ENCODE measurements at regions not wholly inside any gene's neighbourhood (a gene's known extent, or its start where the extent isn't known, plus 50 kb on each side); places are given as distances from the start of the nearest gene placed in this dataset.

DNA sequence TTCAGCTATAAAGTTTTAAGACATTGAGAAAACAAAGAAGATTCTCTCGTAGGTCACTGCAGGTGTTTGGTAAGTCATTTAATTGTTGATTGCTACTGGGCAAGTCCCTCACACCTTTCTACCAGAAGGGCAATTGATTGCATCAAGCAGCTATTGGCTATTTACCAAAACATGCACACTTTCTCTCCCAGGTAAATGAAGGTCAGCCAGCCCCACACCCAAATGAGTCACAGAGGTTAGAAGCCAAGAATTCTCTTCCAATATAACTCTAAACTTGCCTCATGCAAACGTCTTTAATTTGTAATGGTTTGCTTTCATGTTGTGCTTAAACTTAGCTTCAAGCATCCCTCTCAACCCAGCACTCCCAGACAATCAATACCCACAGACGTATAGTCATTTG is 475.3 kb upstream of the ADGRL2 start:
- TF ChIP-seq EZH2 (IDR thresholded peaks at IDR 0.05; ENCODE audit: insufficient read depth, poor library complexity, severe bottlenecking): no peak

DNA sequence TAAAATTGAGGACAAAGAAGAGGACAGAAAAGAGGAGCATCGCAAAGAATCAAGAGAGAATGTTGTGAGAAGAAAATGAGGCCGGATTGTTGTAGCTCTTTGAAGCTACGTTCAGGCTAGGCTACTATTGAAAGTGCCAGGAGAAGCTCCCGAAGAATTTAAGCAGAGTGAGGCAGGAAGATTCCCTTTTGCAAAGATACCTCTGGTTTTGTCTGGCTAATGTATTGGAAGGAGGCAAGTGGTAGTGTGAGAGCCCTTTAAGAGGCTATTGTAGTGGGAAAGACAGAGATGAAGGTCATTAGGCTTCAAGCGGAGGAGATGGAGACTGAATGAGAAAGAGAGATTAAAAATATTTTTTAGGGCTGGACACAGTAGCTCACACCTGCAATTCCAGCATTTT is 476.9 kb upstream of the ADGRL2 start:
- Histone ChIP-seq H3K9me2 (ENCODE audit: insufficient read depth) (no peaks in the 10 kb centered on the region), H3K36me3 (ENCODE audit: low read depth) (no peaks in the 10 kb centered on the region), H3K4me3 (no peak overlapping the region), H2AFZ (no peak overlapping the region), H3K27me3 (replicated peaks; ENCODE audit: insufficient read depth) (no peaks in the 10 kb centered on the region), H3K9ac (no peak overlapping the region), H3K27ac (no peak overlapping the region), H4K20me1 (ENCODE audit: insufficient read depth) (no peaks in the 10 kb centered on the region), H3K9me3 (ENCODE audit: low read depth) (no peaks in the 10 kb centered on the region), H3K4me2 (ENCODE audit: unreplicated experiment) (no peak overlapping the region), H3F3A (ENCODE audit: insufficient read depth) (no peaks in the 10 kb centered on the region), H3K79me2 (ENCODE audit: insufficient read depth) (no peaks in the 10 kb centered on the region), H3K4me1 (ENCODE audit: insufficient read depth) (no peaks in the 10 kb centered on the region)
- DNase-seq: no peak
- TF ChIP-seq EZH2phosphoT487 (IDR thresholded peaks at IDR 0.05; ENCODE audit: insufficient read depth, low read depth) (no peak), EZH2 (IDR thresholded peaks at IDR 0.05; ENCODE audit: insufficient read depth, poor library complexity, severe bottlenecking) (no peak)
- whole genome bisulfite sequencing, 2 experiments (ENCODE audit: low coverage in 1 of 2, low lambda C conversion rate in 2 of 2, missing lambda C conversion rate in 2 of 2): 42 to 43% methylated on average over 5 of the region's 5 CpGs
- in situ Hi-C loops (cut with MboI): no loop called here

More for the DNA sequence above, 475.3 kb upstream of the ADGRL2 start:
- Histone ChIP-seq H3K9ac (no peak overlapping the region), H4K20me1 (ENCODE audit: insufficient read depth) (no peaks in the 10 kb centered on the region), H3K4me2 (ENCODE audit: unreplicated experiment) (no peak overlapping the region), H3K27ac (no peak overlapping the region), H3K4me3 (no peak overlapping the region), H3K9me3 (ENCODE audit: low read depth) (no peaks in the 10 kb centered on the region), H3K36me3 (ENCODE audit: low read depth) (no peaks in the 10 kb centered on the region), H3K79me2 (ENCODE audit: insufficient read depth) (no peaks in the 10 kb centered on the region), H3K9me2 (ENCODE audit: insufficient read depth) (no peaks in the 10 kb centered on the region), H3F3A (ENCODE audit: insufficient read depth) (no peaks in the 10 kb centered on the region), H3K4me1 (ENCODE audit: insufficient read depth) (no peaks in the 10 kb centered on the region), H2AFZ (no peak overlapping the region), H3K27me3 (replicated peaks; ENCODE audit: insufficient read depth) (no peaks in the 10 kb centered on the region)
- WGBS, 2 experiments (ENCODE audit: low coverage in 1 of 2, low lambda C conversion rate in 2 of 2, missing lambda C conversion rate in 2 of 2): 27 to 34% methylated on average over 3 of the region's 3 CpGs
- no peak for DNase-seq
- in situ Hi-C loops (cut with MboI): no loop called here

DNA sequence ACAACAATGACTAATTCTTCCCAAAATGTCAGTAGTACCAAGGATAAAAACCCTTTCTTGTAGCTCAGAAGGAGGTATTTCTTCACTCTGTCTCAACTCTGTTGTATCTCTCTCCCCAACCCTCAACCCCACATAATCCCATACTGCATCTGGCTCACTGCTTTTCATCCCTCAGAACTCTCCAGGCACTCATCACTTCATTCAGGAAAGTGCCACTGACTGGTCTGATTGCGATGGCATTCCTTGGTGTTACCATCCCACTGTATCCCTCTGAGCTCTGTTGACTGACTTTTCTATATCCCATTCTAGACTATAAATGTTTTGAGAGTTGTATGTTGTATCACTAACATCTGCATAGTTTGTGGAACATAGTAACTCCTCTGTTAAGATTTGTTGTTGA is 483.5 kb upstream of the ADGRL2 start:
- no peak overlapping the region for H3K9ac ChIP-seq
- 52 to 64% methylated on average over 1 of the region's 1 CpG for WGBS, 2 experiments (ENCODE audit: low coverage in 1 of 2, low lambda C conversion rate in 2 of 2, missing lambda C conversion rate in 2 of 2)
- H3K4me3 ChIP-seq: no peak overlapping the region
- no peaks in the 10 kb centered on the region for H3F3A ChIP-seq (ENCODE audit: insufficient read depth)
- H3K27ac ChIP-seq: no peak overlapping the region
- no peaks in the 10 kb centered on the region for H3K36me3 ChIP-seq (ENCODE audit: low read depth)
- no peaks in the 10 kb centered on the region for H3K79me2 ChIP-seq (ENCODE audit: insufficient read depth)
- no peak overlapping the region for H3K4me2 ChIP-seq (ENCODE audit: unreplicated experiment)
- H3K9me2 ChIP-seq (ENCODE audit: insufficient read depth): no peaks in the 10 kb centered on the region
- no peak overlapping the region for H2AFZ ChIP-seq
- no peaks in the 10 kb centered on the region for H3K9me3 ChIP-seq (ENCODE audit: low read depth)
- TF ChIP-seq EZH2phosphoT487 (IDR thresholded peaks at IDR 0.05; ENCODE audit: insufficient read depth, low read depth) (no peak), EZH2 (IDR thresholded peaks at IDR 0.05; ENCODE audit: insufficient read depth, poor library complexity, severe bottlenecking) (no peak)
- no peaks in the 10 kb centered on the region for H3K4me1 ChIP-seq (ENCODE audit: insufficient read depth)
- in situ Hi-C loops (cut with MboI): no loop called here
- 0 out of 2 replicates have a peak, but pooled peaks cover 5% of the 10 kb centered on the region for H3K27me3 ChIP-seq (replicated peaks; ENCODE audit: insufficient read depth)
- H4K20me1 ChIP-seq (ENCODE audit: insufficient read depth): no peaks in the 10 kb centered on the region
- no peak for DNase-seq

DNA sequence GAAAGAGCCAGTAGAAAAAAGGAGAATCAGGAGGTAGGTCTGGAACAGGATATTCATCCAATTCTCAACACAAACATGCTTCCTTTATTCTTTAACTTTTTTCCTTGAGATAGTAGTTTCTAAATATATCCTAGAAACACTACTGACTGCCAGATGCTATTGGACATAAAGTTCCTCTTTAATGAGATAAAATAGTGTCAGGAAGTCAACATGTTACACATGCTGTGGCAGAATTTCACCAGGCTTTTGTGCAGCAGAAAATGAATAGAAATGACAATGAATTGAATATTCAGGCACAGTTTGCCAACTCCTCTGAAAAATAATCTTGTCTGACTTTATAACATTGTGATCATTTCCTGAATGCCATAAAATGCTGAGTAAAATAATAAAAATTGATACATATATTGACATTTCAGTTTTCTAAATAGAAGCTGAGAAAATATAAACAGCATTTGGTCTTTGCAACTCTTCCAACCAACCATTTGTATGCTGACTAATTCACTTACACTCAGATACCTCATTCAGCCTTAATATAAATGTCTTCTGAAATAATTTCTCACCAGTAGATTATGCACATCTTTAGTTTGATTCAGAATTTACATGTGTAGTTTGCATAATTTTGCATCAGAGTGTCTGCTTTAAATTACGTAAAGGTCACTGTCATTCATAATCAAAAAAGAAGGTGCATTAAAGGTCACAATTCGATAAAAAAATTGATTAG is 486.1 kb upstream of the ADGRL2 start:
- Histone ChIP-seq H4K20me1 (ENCODE audit: insufficient read depth) (no peaks in the 10 kb centered on the region), H3K36me3 (ENCODE audit: low read depth) (no peaks in the 10 kb centered on the region), H3K9me3 (ENCODE audit: low read depth) (no peaks in the 10 kb centered on the region), H3K27me3 (replicated peaks; ENCODE audit: insufficient read depth) (peaks cover 12% of the 10 kb centered on the region; the same call in 1 of the 2 replicates), H3K9me2 (ENCODE audit: insufficient read depth) (no peaks in the 10 kb centered on the region), H3F3A (ENCODE audit: insufficient read depth) (no peaks in the 10 kb centered on the region), H3K9ac (no peak overlapping the region), H3K4me2 (ENCODE audit: unreplicated experiment) (no peak overlapping the region), H3K27ac (no peak overlapping the region), H3K4me3 (no peak overlapping the region), H2AFZ (no peak overlapping the region), H3K79me2 (ENCODE audit: insufficient read depth) (no peaks in the 10 kb centered on the region), H3K4me1 (ENCODE audit: insufficient read depth) (no peaks in the 10 kb centered on the region)
- no peak for DNase-seq
- TF ChIP-seq EZH2 (IDR thresholded peaks at IDR 0.05; ENCODE audit: insufficient read depth, poor library complexity, severe bottlenecking) (no peak), EZH2phosphoT487 (IDR thresholded peaks at IDR 0.05; ENCODE audit: insufficient read depth, low read depth) (no peak)
- 40 to 59% methylated on average over 2 of the region's 2 CpGs for WGBS, 2 experiments (ENCODE audit: low coverage in 1 of 2, low lambda C conversion rate in 2 of 2, missing lambda C conversion rate in 2 of 2)
- in situ Hi-C loops (cut with MboI): no loop called here

All from GM23248 (cell line).